Gastroesophageal sphincter (tissue), 4 donors: ENCODE measurements at regions not wholly inside any gene's neighbourhood (a gene's known extent, or its start where the extent isn't known, plus 50 kb on each side); places are given as distances from the start of the nearest gene placed in this dataset.

Experiments
- ATAC-seq: fragments of 150-250 bp; one replicate; pipeline ENCODE4 v1.9.1; 2016; ENCODE audit warnings: mild to moderate bottlenecking, moderate library complexity
- H3K27ac ChIP-seq, 4 donors: fragments of 200-600 bp; sonication (generic) in 3 of 4; 1 replicate in 3 of 4; 2 replicates in 1 of 4; pipeline ENCODE4 v1.5.1; 2016 to 2019
- H3K27me3 ChIP-seq: fragments of 200-600 bp; sonication (generic); one replicate; pipeline ENCODE4 v1.5.1; 2019
- H3K36me3 ChIP-seq, 2 donors: fragments of 200-600 bp; sonication (generic); one replicate each; pipeline ENCODE4 v1.5.1; 2019; ENCODE audit warnings: control low read depth in 1 of 2
- H3K4me1 ChIP-seq, 3 donors: fragments of 200-600 bp; sonication (generic); 1 replicate in 2 of 3; 2 replicates in 1 of 3; pipeline ENCODE4 v1.5.1; 2016 to 2019; ENCODE audit warnings: control low read depth in 2 of 3
- H3K4me3 ChIP-seq, 2 donors: fragments of 200-600 bp; sonication (generic); one replicate each; pipeline ENCODE4 v1.5.1; 2019; ENCODE audit warnings: mild to moderate bottlenecking in 1 of 2, moderate library complexity in 1 of 2
- H3K9me3 ChIP-seq, 3 donors: fragments of 200-600 bp; sonication (generic); one replicate each; pipeline ENCODE4 v1.5.1; 2017 to 2019; ENCODE audit warnings: control low read depth in 2 of 3
- CTCF ChIP-seq, 4 experiments: fragments of 200-600 bp in 2 of 4; fragments of 450-650 bp in 2 of 4; sonication (generic) in 1 of 4; IDR thresholded peaks; one replicate each; pipeline ENCODE4 v1.5.1; 2017 to 2019; ENCODE audit warnings: antibody characterized with exemption in 4 of 4, mild to moderate bottlenecking in 2 of 4, moderate library complexity in 2 of 4
- EP300 ChIP-seq: sonication (generic); formaldehyde crosslinking; IDR thresholded peaks from one replicate; pipeline ENCODE4 v1.6.1; 2017; ENCODE audit warnings: antibody characterized with exemption, mild to moderate bottlenecking
- POLR2A ChIP-seq, 2 donors: fragments of 450-650 bp; IDR thresholded peaks; one replicate each; pipeline ENCODE4 v1.6.1; 2017; ENCODE audit warnings: antibody characterized with exemption in 2 of 2, mild to moderate bottlenecking in 2 of 2, moderate library complexity in 1 of 2
- POLR2AphosphoS5 ChIP-seq: sonication (generic); formaldehyde crosslinking; IDR thresholded peaks from one replicate; pipeline ENCODE4 v1.6.1; 2017; ENCODE audit warnings: antibody characterized with exemption
- WGBS, 2 donors: methylation state at CpG; one replicate each; pipeline ENCODE4 v1.1.5; 2018; ENCODE audit warnings: low coverage in 1 of 2; 5-methylcytosine and 5-hydroxymethylcytosine counted together

- no peaks in the 10 kb centered on the region for H3K4me1 ChIP-seq
- TF ChIP-seq CTCF (IDR thresholded peaks at IDR 0.05) (no peak), POLR2AphosphoS5 (no peak), EP300 (no peak), POLR2A (IDR thresholded peaks at IDR 0.05) (no peak)
- no peak overlapping the region for H3K4me3 ChIP-seq
- no peaks in the 10 kb centered on the region for H3K27me3 ChIP-seq
- WGBS, 2 donors, result 43 to 52% methylated on average over 4 of the region's 4 CpGs
- no peaks in the 10 kb centered on the region for H3K36me3 ChIP-seq
- no peaks in the 10 kb centered on the region for H3K9me3 ChIP-seq
- no peak overlapping the region for H3K27ac ChIP-seq
- ATAC-seq, result no peak
These were observed 391.2 kb upstream of the MAP3K7 start for GRCh38 chr6:90978046-90978445.

- 50% methylated on average over 1 of the region's 1 CpG; no CpG with 5 or more reads in 1 of the 2 donors for WGBS, 2 donors
- Histone ChIP-seq H3K27ac (no peak overlapping the region), H3K9me3 (no peaks in the 10 kb centered on the region), H3K4me1 (no peaks in the 10 kb centered on the region), H3K4me3 (no peak overlapping the region), H3K36me3 (no peaks in the 10 kb centered on the region), H3K27me3 (no peaks in the 10 kb centered on the region)
- no peak for ATAC-seq
- TF ChIP-seq POLR2AphosphoS5 (no peak), POLR2A (IDR thresholded peaks at IDR 0.05) (no peak), EP300 (no peak), CTCF (IDR thresholded peaks at IDR 0.05) (no peak)
These were observed 390.6 kb upstream of the MAP3K7 start for GRCh38 chr6:90977513-90977912.

- TF ChIP-seq POLR2A (IDR thresholded peaks at IDR 0.05), result no peak
- TF ChIP-seq POLR2AphosphoS5, result no peak
- TF ChIP-seq CTCF (IDR thresholded peaks at IDR 0.05), result no peak
- TF ChIP-seq EP300, result no peak
- Histone ChIP-seq H3K36me3 (no peaks in the 10 kb centered on the region), H3K27ac (no peak overlapping the region), H3K4me3 (no peak overlapping the region), H3K4me1 (no peaks in the 10 kb centered on the region), H3K27me3 (no peaks in the 10 kb centered on the region), H3K9me3 (no peaks in the 10 kb centered on the region)
- ATAC-seq, result no peak
- 76% methylated on average over 2 of the region's 2 CpGs; no CpG with 5 or more reads in 1 of the 2 donors for WGBS, 2 donors
These were observed 389.5 kb upstream of the MAP3K7 start for GRCh38 chr6:90976341-90976740.

GRCh38 chr6:90975741-90976140, 388.9 kb upstream of the MAP3K7 start:
- TF ChIP-seq CTCF (IDR thresholded peaks at IDR 0.05) (no peak), POLR2A (IDR thresholded peaks at IDR 0.05) (no peak), EP300 (no peak), POLR2AphosphoS5 (no peak)
- no peaks in the 10 kb centered on the region for H3K27me3 ChIP-seq
- H3K36me3 ChIP-seq, result no peaks in the 10 kb centered on the region
- 58 to 71% methylated on average over 2 of the region's 2 CpGs for WGBS, 2 donors
- ATAC-seq, result no peak
- H3K27ac ChIP-seq, result no peak overlapping the region
- H3K9me3 ChIP-seq, result no peaks in the 10 kb centered on the region
- H3K4me3 ChIP-seq, result no peak overlapping the region
- no peaks in the 10 kb centered on the region for H3K4me1 ChIP-seq

GRCh38 chr6:90973188-90973587, 386.3 kb upstream of the MAP3K7 start:
- ATAC-seq, result no peak
- TF ChIP-seq CTCF (IDR thresholded peaks at IDR 0.05) (no peak), EP300 (no peak), POLR2AphosphoS5 (no peak), POLR2A (IDR thresholded peaks at IDR 0.05) (no peak)
- H3K36me3 ChIP-seq, result no peaks in the 10 kb centered on the region
- H3K27ac ChIP-seq, result no peak overlapping the region
- no peaks in the 10 kb centered on the region for H3K9me3 ChIP-seq
- H3K4me3 ChIP-seq, result no peak overlapping the region
- no peaks in the 10 kb centered on the region for H3K27me3 ChIP-seq
- H3K4me1 ChIP-seq, result no peaks in the 10 kb centered on the region
